HG03432 (cell line): ENCODE measurements at regions not wholly inside any gene's neighbourhood (a gene's known extent, or its start where the extent isn't known, plus 50 kb on each side); places are given as distances from the start of the nearest gene placed in this dataset.

Experiments used
- ATAC-seq: cut with Tn5 transposase; IDR thresholded peaks from one replicate; pipeline ENCODE4 v1.9.1; 2021; ENCODE audit warnings: mild to moderate bottlenecking, moderate library complexity; ENCODE audit not compliant: unreplicated experiment

DNA sequence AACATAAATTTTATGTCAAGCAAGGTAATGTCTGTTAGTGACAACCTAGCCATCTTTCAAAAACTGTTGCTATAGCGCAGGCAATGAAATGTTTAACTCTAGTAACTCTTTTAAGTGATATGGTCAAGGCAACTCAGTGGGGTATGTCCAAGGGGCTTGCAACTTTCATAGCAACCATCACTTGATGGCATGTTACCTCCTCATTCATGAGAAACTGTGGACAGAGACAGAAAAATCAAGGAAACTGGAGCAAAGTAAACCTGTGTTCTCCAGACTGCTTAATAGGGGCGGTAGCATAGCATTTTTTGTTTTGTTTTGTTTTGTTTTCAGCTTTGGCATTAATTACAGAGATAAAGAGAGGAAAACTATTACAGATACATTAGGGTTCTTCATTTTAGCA, 1456.8 kb upstream of the AGA start:
- no peak for ATAC-seq

- ATAC-seq, result no peak
These were observed 1475.5 kb upstream of the AGA start for GRCh38 chr4:178917756-178918155.

DNA sequence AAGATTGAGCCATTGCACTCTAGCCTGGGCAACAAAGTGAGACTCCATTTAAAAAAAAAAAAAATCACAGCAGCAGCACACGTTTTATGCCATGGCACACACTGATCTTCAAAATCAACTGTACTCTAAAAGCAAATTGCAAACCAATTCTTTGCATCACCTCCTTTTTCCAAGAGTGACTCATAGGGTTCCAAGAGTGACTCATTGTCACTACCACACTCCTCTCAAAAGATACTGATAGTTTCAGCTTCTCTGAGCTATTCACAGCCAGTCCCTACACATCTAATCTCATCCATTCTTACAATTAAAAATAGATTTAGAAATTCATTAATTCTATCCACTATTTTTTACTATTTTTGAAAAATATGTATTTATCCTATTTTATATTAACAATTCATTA, 1494.9 kb upstream of the AGA start:
- ATAC-seq, result no peak

- ATAC-seq, result no peak
These were observed 1499.7 kb upstream of the AGA start for GRCh38 chr4:178941975-178942374.

- no peak for ATAC-seq
These were observed 1511.3 kb upstream of the AGA start for GRCh38 chr4:178953447-178954120.

DNA sequence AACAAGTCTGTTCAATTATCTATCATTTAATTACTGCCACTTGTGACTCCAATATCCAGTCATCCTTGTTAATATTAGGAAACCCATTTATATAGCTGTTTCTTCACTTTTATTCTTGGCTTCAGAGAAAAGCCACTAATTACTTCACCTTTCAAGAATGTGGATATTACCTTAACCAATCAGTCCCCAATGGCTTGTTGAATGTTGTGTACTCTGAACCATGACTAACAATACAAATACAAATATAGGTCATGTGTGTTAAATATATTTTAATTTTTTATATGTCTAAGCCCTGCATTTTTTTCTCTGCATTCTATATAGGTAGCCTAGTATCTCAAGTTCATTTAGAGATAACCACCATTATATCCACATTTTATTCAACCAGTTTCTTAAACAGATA, 1513.4 kb upstream of the AGA start:
- no peak for ATAC-seq

DNA sequence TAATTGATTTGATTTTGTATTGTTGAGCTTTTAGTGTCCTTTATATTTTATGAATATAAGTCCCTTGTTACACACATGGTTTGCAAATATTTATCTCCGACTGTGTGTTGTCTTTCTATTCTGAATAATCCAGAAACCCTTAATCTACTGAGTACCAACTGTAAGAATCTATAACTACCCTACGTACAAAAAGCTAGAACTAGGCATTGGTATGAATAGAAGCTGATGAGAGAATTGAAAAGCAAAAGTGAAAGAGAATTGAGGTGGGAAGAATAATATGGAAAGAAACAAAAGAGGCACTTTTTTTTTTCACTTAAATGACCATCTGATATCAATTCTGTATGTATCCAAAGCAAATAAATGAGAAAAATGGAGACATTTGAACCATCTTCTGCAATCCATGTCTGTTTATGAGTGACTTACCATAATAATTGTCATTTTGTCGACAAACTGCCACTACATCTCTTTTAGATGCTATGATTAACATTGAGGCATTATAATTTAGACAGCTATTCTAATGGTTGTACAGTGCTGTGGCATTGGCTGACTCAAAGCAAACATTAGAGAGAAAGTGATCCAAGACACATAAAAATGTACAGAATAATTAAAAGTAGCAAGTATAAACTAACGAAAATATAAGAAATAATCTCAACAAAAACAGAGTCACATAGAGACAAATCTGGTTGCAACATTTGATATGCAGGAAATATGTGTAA, 1516.6 kb upstream of the AGA start:
- ATAC-seq, result no peak

DNA sequence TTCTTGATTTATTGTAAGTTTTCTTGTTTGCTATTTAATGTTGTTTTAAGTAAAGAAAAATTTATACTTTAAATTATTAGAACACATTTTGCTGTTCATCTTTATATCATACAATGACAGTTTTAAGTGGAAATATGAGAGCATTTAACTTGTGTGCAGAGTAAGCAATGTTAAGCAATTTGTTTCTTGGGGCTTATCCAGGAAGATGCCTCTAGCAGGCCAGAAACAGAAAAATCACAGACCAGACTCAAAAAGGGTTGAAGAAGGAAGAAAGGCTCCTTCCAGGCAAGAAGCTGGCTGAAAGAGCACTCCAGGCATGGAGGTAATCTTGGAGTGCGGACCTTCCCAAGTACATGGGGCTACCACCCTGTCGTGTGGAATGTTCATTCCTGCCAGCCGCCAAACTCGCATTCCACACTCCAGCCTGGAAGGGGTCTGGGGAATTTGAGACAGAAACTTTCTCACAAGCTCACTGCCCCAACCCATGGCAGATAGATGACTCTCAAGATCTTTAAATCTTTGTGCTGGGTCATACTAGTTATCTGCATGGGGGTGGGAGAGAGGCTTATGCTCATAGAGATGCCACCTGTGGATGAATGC, 1521.3 kb upstream of the AGA start:
- ATAC-seq, result no peak

DNA sequence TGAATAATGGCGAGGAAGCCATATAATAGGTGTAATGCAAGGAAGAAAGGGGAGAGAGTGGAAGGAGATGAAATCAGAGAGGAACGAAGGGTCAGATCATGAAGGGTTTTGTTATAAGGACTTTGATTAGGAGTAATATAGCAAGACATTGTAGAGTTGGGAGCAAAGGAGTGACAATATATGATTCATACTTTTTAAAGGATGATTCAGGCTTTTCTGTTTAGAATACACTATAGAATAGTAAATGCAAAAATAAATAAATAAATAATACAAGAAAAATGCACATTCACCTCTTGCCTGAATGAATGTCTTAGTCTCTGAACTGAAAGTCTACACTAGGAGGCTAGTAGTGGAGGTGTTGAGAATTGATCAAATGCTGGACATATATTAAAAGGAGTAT, 1524.4 kb upstream of the AGA start:
- ATAC-seq, result no peak

GRCh38 chr4:178970433-178971140, 1528.3 kb upstream of the AGA start:
- ATAC-seq, result no peak

GRCh38 chr4:178976861-178977260, 1534.6 kb upstream of the AGA start:
- no peak for ATAC-seq

DNA sequence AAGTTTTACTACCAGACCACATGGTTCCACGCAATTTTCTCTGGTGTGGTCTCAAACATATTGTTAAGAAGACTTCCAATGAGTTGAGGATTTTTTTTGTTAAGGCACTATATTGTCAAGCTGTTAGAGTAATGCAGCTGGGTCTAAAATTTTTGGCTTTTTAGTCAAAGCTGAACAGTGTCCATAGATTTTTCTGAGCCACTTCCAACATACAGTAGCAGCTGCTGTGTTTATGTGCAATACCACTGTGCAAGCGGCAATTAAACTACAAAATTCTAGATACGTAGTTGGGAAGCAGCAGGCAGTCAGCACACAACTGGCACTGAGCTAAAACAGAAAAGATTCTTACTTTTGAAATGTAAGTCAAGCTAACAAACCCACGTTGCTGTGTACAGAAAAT, 1551.1 kb upstream of the AGA start:
- no peak for ATAC-seq

DNA sequence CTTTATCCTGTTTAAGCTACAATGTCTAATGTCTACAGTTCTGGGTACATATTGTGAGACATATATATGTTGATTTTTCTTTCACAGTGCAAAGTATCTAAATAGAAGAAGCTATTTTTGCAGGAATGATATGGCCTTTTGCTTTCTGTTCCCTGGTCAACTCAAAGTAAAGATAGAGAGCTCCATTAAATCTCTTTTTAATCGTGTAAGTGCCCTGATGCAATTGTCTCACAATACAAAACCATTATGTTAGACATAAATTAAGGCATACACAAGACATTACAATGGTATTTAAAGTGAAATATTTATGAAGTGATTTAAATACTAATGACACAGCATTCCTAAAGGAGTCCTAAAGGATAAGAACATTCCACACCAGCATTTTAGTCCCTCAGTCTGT, 1559.7 kb upstream of the AGA start:
- ATAC-seq, result no peak

GRCh38 chr4:179007755-179008154, 1565.5 kb upstream of the AGA start:
- no peak for ATAC-seq

DNA sequence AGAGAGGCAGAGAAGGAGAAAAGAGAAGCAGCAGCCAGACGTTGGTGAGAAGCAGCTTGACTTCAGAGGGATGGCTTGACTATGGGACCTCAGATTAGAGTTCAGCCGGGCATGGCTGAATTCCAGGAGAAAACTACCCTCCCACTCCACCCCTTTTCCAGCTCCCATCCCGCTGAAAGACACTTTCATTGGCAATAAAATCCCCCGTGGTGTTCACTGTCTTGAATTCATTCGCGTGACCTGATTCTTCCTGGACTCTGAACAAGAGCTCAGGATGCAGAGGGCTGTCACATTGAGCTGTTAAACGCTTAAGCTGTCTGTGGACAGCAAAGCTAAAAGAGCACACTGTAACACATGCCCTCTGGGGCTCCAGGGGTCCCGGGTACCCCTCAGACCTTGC, 1575.3 kb upstream of the AGA start:
- ATAC-seq, result no peak

GRCh38 chr4:179027569-179027968, 1585.3 kb upstream of the AGA start:
- no peak for ATAC-seq

DNA sequence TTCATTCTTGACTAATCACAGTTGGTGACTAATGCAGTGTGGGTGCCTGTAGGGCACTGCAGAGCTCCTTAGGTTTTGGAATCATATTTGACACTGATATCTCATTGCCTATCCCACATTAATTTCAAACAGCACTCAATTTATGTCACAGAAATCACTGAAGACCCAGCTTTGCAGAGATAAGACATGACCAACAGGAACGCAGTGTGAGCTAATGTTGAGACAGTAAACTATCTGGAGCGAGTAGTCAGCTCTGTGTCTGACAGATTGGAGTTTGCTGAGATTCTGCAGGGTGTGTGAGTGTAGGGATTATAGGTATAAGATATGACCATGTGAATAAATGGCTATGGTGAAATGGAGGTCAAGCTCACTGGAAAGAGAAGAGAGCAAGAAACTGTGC, 1586.1 kb upstream of the AGA start:
- ATAC-seq, result no peak

DNA sequence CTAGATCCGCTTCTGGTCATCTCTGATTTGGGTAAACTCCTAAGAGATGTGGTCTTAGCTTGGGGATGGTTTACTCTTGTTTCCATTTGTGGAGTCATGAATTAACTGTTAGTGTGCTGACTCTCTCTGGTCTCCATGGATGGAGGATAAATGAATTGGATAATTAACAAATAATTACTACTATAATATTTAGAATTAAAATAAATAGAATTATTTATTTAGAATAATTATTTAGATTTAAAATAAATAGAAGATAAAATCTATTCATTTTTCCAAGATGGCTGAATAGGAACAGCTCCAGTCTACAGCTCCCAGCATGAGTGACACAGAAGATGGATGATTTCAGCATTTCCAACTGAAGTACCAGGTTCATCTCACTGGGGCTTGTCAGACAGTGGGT, 1587.4 kb upstream of the AGA start:
- ATAC-seq, result no peak

GRCh38 chr4:179040259-179040658, 1598.0 kb upstream of the AGA start:
- no peak for ATAC-seq

DNA sequence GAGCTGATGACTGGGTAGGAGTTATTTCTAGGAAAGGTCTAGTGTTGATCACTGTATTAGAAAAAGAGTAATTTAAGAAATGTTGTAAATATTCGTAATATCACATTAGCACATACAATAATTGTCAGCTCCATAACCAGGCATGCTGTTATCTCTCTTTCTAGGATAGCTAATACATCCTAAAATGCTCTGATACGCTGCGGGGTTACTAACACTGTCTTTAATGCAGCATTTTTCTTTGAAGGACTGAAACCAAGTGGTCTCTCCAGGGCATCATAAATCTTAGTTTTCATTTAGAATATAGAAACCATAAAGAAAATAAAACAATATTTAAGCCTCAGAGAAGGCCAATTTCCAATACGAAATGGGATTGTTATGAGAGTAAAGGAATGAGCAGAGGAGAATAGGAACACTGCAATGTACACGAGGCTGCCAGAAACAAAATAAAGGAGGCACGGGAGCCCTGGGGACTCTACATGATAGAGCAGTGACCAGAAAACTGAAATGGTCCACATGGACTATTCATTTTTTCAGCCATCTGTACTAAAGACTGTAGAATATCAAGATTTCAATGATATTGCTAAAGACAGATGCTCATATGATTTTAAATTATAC, 1606.7 kb upstream of the AGA start:
- ATAC-seq, result no peak

GRCh38 chr4:179051206-179051605, 1609.0 kb upstream of the AGA start:
- ATAC-seq, result no peak
